ENCODE measurements at regions not wholly inside any gene's neighbourhood (a gene's known extent, or its start where the extent isn't known, plus 50 kb on each side); places are given as distances from the start of the nearest gene placed in this dataset.

DNA sequence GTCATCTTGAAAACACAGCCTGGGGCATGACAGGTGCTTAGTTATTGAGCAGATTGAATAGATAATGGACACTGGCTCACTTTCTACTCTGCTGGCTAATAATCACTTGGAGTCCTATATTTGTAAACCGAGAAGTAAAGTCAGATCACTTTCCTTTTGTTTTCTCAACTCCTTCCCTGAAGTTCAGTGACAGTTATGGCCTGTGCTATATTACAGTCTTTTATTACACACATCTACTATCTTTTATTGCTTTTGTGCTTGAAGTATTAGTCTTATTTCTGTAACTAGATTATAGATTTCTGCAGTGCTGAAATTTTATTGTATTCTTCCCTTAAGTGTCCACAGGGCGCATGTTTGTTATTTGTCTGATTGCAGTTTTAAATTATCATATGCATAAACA is 136.4 kb upstream of the TAC1 start:
- TF ChIP-seq, protein P1, sequence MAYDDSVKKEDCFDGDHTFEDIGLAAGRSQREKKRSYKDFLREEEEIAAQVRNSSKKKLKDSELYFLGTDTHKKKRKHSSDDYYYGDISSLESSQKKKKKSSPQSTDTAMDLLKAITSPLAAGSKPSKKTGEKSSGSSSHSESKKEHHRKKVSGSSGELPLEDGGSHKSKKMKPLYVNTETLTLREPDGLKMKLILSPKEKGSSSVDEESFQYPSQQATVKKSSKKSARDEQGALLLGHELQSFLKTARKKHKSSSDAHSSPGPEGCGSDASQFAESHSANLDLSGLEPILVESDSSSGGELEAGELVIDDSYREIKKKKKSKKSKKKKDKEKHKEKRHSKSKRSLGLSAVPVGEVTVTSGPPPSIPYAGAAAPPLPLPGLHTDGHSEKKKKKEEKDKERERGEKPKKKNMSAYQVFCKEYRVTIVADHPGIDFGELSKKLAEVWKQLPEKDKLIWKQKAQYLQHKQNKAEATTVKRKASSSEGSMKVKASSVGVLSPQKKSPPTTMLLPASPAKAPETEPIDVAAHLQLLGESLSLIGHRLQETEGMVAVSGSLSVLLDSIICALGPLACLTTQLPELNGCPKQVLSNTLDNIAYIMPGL (CRISPR knock-in tag; IDR thresholded peaks at IDR 0.05): no peak
- TF ChIP-seq, protein P2, sequence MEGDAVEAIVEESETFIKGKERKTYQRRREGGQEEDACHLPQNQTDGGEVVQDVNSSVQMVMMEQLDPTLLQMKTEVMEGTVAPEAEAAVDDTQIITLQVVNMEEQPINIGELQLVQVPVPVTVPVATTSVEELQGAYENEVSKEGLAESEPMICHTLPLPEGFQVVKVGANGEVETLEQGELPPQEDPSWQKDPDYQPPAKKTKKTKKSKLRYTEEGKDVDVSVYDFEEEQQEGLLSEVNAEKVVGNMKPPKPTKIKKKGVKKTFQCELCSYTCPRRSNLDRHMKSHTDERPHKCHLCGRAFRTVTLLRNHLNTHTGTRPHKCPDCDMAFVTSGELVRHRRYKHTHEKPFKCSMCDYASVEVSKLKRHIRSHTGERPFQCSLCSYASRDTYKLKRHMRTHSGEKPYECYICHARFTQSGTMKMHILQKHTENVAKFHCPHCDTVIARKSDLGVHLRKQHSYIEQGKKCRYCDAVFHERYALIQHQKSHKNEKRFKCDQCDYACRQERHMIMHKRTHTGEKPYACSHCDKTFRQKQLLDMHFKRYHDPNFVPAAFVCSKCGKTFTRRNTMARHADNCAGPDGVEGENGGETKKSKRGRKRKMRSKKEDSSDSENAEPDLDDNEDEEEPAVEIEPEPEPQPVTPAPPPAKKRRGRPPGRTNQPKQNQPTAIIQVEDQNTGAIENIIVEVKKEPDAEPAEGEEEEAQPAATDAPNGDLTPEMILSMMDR (IDR thresholded peaks at IDR 0.05): no peak
- no peak for TF ChIP-seq CREB1 (CRISPR knock-in tag; IDR thresholded peaks at IDR 0.05)

Data from WTC11 (cell line).